ENCODE measurements at regions not wholly inside any gene's neighbourhood (a gene's known extent, or its start where the extent isn't known, plus 50 kb on each side); places are given as distances from the start of the nearest gene placed in this dataset.

GRCh38 chr1:30377230-30378002 lies 346.0 kb downstream of the MATN1 start:
- no peak for TF ChIP-seq CTCF (IDR thresholded peaks at IDR 0.05; ENCODE audit: low read depth, low read length, missing control alignments)
- H3K4me3 ChIP-seq (ENCODE audit: low read depth, low read length) = no peak overlapping the region
- in situ Hi-C loops (cut with HindIII; ENCODE audit: low sequenced_read_pairs) = no loop called here
- DNase-seq (ENCODE audit: low read depth) = no peak

GRCh38 chr1:30376054-30376697 lies 347.2 kb downstream of the MATN1 start:
- in situ Hi-C loops (cut with HindIII; ENCODE audit: low sequenced_read_pairs) = no loop called here
- no peak for TF ChIP-seq CTCF (IDR thresholded peaks at IDR 0.05; ENCODE audit: low read depth, low read length, missing control alignments)
- H3K4me3 ChIP-seq (ENCODE audit: low read depth, low read length) = no peak overlapping the region
- no peak for DNase-seq (ENCODE audit: low read depth)

- no peak for DNase-seq (ENCODE audit: low read depth)
- in situ Hi-C loops (cut with HindIII; ENCODE audit: low sequenced_read_pairs) = no loop called here
- H3K4me3 ChIP-seq (ENCODE audit: low read depth, low read length) = no peak overlapping the region
- no peak for TF ChIP-seq CTCF (IDR thresholded peaks at IDR 0.05; ENCODE audit: low read depth, low read length, missing control alignments)
Observed at GRCh38 chr1:30375156-30375555, 348.2 kb downstream of the MATN1 start.

- no peak for DNase-seq (ENCODE audit: low read depth)
- in situ Hi-C loops (cut with HindIII; ENCODE audit: low sequenced_read_pairs) = no loop called here
- no peak for TF ChIP-seq CTCF (IDR thresholded peaks at IDR 0.05; ENCODE audit: low read depth, low read length, missing control alignments)
- H3K4me3 ChIP-seq (ENCODE audit: low read depth, low read length) = no peak overlapping the region
Observed at GRCh38 chr1:30374400-30375070, 348.9 kb downstream of the MATN1 start.

GRCh38 chr1:30373471-30374399 lies 349.6 kb downstream of the MATN1 start:
- no peak for DNase-seq (ENCODE audit: low read depth)
- H3K4me3 ChIP-seq (ENCODE audit: low read depth, low read length) = no peak overlapping the region
- in situ Hi-C loops (cut with HindIII; ENCODE audit: low sequenced_read_pairs) = no loop called here
- TF ChIP-seq CTCF (IDR thresholded peaks at IDR 0.05; ENCODE audit: low read depth, low read length, missing control alignments) = no peak
